ENCODE measurements at regions not wholly inside any gene's neighbourhood (a gene's known extent, or its start where the extent isn't known, plus 50 kb on each side); places are given as distances from the start of the nearest gene placed in this dataset.

GRCh38 chr10:71032887-71033286, 144.5 kb upstream of the PCBD1 start:
- Histone ChIP-seq H3K9me3 (replicated peaks) (no peaks in the 10 kb centered on the region), H3K4me3 (no peak overlapping the region), H3K27ac (replicated peaks) (no peak overlapping the region), H3K27me3 (ENCODE audit: low read depth) (no peaks in the 10 kb centered on the region), H3K36me3 (no peaks in the 10 kb centered on the region), H3K4me1 (peaks cover 12% of the 10 kb centered on the region)
- DNase-seq, result no peak
- intact Hi-C loops (cut with micrococcal nuclease), result no loop called here
- TF ChIP-seq CTCF (IDR thresholded peaks at IDR 0.05; ENCODE audit: borderline replicate concordance), result no peak

GRCh38 chr10:71033396-71033980, 145.1 kb upstream of the PCBD1 start:
- no peak overlapping the region for H3K27ac ChIP-seq (replicated peaks)
- H3K36me3 ChIP-seq, result no peaks in the 10 kb centered on the region
- DNase-seq, result no peak
- peaks cover 12% of the 10 kb centered on the region for H3K4me1 ChIP-seq
- H3K27me3 ChIP-seq (ENCODE audit: low read depth), result no peaks in the 10 kb centered on the region
- no peak overlapping the region for H3K4me3 ChIP-seq
- no peak for TF ChIP-seq CTCF (IDR thresholded peaks at IDR 0.05; ENCODE audit: borderline replicate concordance)
- intact Hi-C loops (cut with micrococcal nuclease), result no loop called here
- H3K9me3 ChIP-seq (replicated peaks), result no peaks in the 10 kb centered on the region

- H3K9me3 ChIP-seq (replicated peaks), result no peaks in the 10 kb centered on the region
- DNase-seq, result no peak
- H3K27me3 ChIP-seq (ENCODE audit: low read depth), result peaks cover 4% of the 10 kb centered on the region
- intact Hi-C loops (cut with micrococcal nuclease), result no loop called here
- no peak for TF ChIP-seq CTCF (IDR thresholded peaks at IDR 0.05; ENCODE audit: borderline replicate concordance)
- H3K4me3 ChIP-seq, result no peak overlapping the region
- H3K27ac ChIP-seq (replicated peaks), result no peak overlapping the region
- H3K4me1 ChIP-seq, result no peaks in the 10 kb centered on the region
- H3K36me3 ChIP-seq, result no peaks in the 10 kb centered on the region
Observed at GRCh38 chr10:71035511-71036296, 147.3 kb upstream of the PCBD1 start.

- DNase-seq, result no peak
- intact Hi-C loops (cut with micrococcal nuclease), result no loop called here
Observed at GRCh38 chr10:71036297-71036966, 148.1 kb upstream of the PCBD1 start.

More at GRCh38 chr10:71036297-71036966, 148.1 kb upstream of the PCBD1 start:
- Histone ChIP-seq H3K4me1 (peaks cover 4% of the 10 kb centered on the region), H3K27ac (replicated peaks) (no peak overlapping the region), H3K27me3 (ENCODE audit: low read depth) (peaks cover 4% of the 10 kb centered on the region), H3K9me3 (replicated peaks) (no peaks in the 10 kb centered on the region), H3K36me3 (no peaks in the 10 kb centered on the region), H3K4me3 (no peak overlapping the region)
- no peak for TF ChIP-seq CTCF (IDR thresholded peaks at IDR 0.05; ENCODE audit: borderline replicate concordance)
